ENCODE measurements at regions not wholly inside any gene's neighbourhood (a gene's known extent, or its start where the extent isn't known, plus 50 kb on each side); places are given as distances from the start of the nearest gene placed in this dataset.

DNA sequence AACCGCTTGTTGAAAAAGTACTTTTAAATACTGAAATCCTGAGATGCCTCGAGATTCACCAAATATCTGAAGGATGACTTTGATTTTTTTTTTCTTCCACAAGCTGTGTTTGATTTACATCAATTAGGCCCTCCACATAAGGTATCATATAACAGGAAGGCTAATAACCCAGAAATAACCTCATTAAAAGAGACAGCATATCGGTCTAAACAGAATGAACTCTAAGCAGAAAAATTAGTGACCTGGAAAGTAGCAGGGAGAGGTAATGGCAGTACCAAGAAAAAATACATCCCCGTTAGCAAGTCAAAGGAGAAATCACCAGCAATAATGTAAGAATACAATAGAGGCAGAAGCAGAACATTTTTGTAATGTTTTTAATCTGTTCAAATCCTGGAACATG, 452.4 kb upstream of the TSHZ3 start:
- no peak overlapping the region for H3K27ac ChIP-seq
- TF ChIP-seq, protein P1, sequence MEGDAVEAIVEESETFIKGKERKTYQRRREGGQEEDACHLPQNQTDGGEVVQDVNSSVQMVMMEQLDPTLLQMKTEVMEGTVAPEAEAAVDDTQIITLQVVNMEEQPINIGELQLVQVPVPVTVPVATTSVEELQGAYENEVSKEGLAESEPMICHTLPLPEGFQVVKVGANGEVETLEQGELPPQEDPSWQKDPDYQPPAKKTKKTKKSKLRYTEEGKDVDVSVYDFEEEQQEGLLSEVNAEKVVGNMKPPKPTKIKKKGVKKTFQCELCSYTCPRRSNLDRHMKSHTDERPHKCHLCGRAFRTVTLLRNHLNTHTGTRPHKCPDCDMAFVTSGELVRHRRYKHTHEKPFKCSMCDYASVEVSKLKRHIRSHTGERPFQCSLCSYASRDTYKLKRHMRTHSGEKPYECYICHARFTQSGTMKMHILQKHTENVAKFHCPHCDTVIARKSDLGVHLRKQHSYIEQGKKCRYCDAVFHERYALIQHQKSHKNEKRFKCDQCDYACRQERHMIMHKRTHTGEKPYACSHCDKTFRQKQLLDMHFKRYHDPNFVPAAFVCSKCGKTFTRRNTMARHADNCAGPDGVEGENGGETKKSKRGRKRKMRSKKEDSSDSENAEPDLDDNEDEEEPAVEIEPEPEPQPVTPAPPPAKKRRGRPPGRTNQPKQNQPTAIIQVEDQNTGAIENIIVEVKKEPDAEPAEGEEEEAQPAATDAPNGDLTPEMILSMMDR (conservative IDR thresholded peaks at IDR 0.05): no peak

DNA sequence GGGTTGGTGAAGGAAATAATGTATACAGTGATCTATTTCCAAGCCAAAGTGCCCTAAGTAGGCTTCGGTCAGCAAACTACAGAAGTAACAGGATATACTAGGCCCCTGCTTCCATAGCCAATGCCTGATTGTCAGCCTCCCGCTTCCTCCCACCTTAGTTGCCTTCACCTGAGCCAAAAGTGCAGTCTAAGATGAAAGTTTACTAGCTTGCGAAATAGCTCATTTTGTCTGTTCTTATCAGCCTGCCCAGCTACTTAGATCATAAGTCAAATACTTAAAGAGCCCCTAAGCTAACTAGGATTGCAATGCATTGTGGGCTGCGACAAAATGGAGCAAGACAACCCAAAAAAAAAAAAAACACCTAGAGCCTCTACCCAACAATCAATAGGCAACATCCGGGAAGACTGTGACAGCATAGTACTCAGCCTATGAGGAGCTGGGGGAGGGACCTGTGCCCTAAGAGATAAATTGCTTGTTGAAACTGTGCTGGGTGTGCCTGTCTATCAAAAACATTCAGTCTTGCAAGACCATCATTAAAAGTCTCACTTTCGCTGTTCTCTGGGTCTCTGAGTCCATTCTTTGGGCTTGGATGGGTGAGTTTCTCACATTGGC, 454.7 kb upstream of the TSHZ3 start:
- TF ChIP-seq, protein P1 (conservative IDR thresholded peaks at IDR 0.05): no peak
- H3K27ac ChIP-seq: no peak overlapping the region

DNA sequence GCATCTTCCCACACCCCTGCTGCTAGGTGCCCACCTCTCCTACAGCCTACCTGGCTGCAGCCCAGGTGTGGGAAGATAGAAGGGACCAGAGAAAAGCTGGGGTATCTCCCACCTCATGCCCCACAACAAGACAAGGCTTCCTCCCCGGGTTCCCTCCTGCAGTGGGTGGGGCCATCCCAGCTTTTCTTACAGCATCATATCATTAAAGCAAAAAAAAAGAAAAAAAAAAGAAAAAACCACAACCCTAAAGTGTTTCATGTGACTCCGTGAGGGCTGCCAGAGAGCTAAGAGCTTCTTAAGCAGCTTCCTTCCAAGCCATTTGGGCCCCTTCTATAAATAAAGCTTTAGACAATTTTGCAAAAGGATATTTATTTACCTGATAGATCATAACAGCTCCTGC, 455.4 kb upstream of the TSHZ3 start:
- TF ChIP-seq, protein P1 (conservative IDR thresholded peaks at IDR 0.05): no peak
- H3K27ac ChIP-seq: no peak overlapping the region

DNA sequence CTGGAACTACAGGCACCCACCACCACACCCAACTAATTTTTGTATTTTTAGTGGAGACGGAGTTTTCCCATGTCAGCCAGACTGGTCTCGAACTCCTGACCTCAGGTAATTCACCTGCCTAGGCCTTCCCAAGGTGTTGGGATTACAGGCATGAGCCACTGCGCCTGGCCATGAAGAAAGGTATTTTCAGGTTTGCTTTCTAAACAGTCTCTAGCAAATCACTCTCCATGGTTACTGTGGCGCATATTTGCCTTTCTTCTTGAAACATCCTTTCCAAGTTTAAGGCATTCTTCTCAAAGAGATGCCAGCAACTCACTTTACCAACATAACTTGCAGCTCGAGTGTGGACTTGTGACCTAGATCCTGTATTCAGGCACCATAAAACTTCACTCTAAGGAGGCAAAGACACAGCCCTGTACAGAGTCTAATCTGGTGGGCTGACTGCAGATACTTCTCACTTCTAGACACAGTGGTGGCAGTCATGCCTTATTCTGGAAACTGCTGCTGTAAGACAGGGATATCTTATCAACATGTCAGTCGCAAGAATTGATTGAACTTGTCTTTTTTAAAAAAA, 461.4 kb upstream of the TSHZ3 start:
- no peak overlapping the region for H3K27ac ChIP-seq
- TF ChIP-seq, protein P1 (conservative IDR thresholded peaks at IDR 0.05): no peak

DNA sequence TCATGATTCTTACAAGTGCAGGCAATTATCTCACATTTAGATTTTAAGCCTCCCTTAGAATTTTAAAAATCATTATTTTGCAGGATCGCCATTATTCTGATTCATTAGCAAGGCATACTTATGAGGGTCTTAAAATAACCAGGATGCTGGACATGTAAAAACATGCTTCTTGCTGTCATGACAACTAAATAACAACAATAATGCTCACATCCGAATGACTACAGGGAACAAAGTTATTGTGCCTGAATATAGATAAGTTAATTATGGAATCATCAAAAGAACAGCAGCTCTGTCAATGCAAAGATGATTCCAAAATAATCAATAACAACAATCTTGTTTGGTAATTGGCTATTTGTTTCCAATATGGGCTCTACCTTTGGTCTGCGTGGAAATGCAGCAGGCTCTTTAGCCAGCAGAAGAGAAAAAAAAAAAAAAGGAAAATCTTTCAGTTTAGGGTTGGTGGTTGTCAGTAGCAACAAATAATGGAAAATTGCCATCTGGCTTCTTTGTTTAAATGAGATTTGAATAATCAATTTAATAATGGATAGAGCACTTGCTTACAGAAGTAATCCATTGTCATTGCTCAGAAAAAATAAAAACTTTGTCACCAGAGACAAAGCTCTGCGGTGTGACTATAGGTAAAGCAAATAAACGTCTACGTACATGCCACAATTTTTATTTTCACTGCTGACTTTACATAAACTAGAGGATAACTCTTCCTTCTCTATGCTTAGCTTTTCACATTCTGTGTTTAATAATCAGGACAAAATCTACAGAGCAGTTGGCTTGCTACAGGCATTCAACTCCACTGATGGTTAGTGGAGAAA, 468.9 kb upstream of the TSHZ3 start:
- TF ChIP-seq, protein P1 (conservative IDR thresholded peaks at IDR 0.05): no peak
- H3K27ac ChIP-seq: no peak overlapping the region

DNA sequence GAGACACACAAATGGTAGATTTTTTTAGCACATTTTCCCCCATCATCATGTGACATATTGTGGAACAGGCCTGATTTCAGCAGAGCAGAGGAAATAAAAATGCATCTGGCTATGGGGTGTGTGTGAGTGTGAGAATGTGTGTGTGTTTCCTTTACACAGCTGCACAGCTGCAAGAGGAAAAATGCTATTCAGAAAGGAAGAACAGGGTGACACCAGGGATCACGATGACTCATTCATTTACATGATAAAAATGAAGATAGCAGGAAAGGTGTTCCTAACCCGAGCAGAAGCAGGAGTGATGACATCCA, 469.5 kb upstream of the TSHZ3 start:
- TF ChIP-seq, protein P1 (conservative IDR thresholded peaks at IDR 0.05): no peak
- H3K27ac ChIP-seq: no peak overlapping the region

DNA sequence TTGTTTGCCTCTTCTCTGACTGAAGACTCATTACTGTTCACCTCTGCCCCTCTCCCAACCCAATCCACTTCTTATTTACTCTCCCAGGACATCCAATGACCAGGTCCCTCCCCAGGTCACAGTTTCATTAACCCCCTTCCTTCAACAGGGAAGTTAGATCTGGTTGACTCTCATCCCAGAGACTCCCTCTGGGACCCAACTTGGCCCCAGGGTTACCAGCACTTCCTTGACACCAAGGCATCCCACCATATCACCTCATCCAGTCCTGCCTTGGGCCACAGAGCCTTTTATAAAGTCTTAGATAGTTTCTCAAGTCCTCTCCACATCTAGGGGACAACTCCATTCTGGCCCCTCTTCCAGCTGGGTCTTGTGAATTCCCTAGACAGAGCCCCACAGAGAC, 470.6 kb upstream of the TSHZ3 start:
- no peak overlapping the region for H3K27ac ChIP-seq
- TF ChIP-seq, protein P1 (conservative IDR thresholded peaks at IDR 0.05): no peak
